ENCODE measurements at regions not wholly inside any gene's neighbourhood (a gene's known extent, or its start where the extent isn't known, plus 50 kb on each side); places are given as distances from the start of the nearest gene placed in this dataset.
A peak's percentile ranks its signal among the peaks of the same experiment; 100 is the strongest.
"Not testable (repeated sequence)": the region's sequence is repeated elsewhere in the genome, so short reads cannot be mapped to it uniquely, and the experiment has no call there.

DNA sequence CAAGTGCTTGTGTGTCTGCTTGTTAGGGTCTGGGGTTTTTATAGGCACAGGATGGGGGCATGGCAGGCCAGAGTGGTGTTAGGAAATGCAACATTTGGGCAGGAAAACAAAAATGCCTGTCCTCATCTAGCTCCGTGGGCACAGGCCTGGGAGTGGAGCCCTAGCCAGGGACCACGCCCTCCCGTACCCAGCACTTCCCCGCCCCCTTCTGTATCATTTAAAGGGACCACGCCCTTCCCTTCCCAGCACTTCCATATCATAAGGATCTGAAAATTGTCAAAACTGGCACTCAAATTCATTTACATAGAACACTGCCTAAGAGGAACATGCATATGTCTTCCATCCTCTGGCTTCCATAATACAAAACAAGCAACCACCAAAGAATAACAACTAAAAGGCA, 185.8 kb downstream of the B3GLCT start:
- no peak for DNase-seq (ENCODE audit: low spot score)

DNA sequence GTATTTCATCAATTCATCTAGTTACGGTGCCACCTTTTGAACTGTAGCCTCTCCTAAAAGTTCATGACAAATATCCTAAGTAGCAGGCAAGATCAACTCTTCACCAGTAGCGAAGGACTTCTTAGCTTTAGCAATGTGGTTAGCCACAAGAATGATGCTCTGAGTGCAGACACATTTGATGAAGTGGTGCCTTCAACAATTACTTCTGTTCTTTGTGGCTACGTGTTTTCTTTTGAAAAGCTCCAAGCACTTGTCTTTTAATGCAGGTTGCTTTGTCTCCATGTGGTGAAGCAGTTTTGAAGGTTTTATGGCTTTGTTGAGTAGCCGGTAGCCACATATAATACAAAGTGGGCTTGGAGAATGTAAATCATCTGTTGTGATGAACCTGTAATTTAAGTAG, 194.7 kb downstream of the B3GLCT start:
- no peak for DNase-seq (ENCODE audit: low spot score)

DNA sequence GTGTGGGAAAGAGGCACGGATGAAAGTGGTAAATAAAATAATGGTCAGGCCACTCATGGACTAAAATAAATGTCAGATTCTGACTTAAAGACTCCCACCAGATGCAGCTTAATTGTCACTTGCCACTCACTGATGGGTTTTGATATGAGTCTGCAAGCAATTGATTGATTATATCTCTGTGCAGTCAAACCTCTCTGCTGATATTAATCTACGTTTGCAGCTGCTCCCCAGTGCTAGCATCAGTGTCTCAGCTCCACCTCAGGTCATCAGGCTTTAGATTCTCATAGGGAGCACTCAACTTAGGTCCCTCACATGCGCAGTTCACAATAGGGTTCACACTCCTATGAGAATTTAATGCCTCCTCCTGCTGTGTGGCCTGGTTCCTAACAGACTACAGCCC, 195.3 kb downstream of the B3GLCT start:
- DNase-seq (ENCODE audit: low spot score) = no peak

DNA sequence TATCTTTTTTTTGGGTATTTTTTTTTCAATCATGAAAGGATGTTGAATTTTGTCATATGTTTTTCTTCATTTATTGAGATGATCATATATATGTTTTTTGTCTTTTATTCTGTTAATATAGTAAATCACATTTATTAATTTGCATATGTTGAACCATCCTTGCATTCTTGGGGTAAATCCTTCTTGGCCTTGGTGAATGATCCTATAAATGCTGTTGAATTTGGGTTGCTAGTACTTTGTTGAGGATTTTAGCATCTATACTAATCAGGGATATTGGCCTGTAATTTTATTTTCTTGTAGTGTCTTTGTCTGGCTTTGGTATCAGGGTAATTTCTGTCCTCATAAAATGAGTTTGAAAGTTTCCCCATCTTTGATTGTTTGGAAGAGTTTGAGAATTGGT, 199.9 kb downstream of the B3GLCT start:
- DNase-seq (ENCODE audit: low spot score) = no peak

DNA sequence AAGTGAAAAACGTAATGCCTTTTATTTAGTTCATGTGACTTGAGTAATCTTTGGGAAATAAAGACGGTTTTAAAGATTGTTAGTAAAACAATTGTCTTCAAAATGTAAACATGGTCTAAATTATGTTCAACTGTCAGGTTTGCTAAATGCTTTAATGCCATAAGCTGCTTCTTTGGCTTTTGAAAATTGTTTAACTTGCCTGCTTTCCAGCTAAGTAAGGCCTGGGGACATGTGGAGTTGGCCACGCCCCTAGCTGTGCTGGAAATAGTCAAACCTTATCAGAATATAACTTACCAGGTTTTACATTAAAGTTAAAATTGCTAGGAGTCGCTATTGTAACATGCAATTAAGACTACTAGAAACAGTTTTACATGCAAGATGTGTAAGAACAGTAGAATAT, 203.9 kb downstream of the B3GLCT start:
- not testable (repeated sequence) for DNase-seq (ENCODE audit: low spot score)

DNA sequence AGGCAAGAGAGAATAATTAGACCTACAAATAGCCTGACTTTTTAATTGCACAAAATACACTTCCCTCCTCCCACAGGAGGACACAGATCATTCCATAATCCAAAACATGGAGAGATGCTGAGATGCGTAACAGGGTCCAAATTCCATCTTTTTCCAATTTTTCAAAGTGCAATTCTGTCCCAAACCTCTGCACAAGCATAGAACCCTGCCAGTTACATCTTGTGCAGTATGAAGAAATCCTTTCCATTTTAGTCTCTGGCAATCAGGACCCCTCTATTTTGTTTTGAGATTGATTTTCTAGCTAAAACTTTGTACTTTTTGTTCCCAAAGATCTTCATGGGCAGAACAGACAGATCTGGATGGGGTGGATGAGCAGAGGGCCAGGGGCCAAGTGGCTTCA, 209.2 kb downstream of the B3GLCT start:
- DNase-seq (ENCODE audit: low spot score) = no peak

DNA sequence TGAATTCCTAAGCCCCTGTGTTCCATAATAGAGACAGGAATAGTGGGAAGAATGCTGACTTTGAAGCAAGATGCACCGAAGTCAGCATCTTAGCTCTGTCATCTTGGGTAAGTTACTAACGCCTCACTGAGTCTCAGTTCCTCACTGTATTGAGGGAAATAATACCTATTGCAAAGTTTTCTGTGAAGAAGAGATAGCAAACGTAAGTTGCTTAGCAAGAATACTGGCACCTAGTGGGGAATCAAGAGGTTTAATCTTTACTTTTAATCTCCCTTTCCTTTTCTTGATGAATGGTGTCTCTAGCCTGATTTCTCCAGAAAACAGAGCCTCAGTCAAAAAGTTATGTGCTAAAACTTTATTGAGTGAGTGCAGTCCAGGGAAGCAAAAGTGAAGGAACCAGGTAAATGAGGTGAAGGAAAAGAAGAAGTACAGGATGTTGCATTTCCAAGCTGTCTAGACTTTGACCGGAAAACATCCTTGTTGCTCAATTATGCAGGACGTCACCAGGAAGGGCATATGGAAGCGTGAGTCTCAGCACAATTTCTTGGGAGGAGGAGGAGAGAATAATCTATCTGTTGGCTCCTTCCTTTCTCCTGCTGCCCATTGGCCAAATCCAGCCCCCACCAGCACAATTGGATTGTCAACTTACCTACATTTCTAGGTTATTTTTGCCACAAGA, 210.0 kb downstream of the B3GLCT start:
- no peak for DNase-seq (ENCODE audit: low spot score)

DNA sequence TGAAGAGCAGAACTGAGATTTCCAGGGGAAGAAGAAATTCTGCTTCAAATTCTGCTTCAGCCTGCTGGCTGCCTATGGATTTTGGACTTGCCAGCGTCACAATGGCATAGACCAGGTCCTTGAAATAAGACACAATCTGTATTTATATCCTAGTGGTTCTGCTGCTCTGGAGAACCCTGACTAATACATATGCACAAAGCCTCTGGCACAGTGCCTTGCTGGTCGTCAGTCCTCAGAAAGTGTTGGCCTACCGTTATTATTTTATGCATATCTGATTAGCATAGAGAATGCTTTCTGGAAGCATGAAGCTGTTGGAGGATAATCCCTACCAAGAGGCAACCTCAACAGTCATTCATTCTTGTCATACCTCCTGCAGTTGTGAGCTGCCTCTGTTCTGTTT, 213.7 kb downstream of the B3GLCT start:
- DNase-seq (ENCODE audit: low spot score) = no peak

DNA sequence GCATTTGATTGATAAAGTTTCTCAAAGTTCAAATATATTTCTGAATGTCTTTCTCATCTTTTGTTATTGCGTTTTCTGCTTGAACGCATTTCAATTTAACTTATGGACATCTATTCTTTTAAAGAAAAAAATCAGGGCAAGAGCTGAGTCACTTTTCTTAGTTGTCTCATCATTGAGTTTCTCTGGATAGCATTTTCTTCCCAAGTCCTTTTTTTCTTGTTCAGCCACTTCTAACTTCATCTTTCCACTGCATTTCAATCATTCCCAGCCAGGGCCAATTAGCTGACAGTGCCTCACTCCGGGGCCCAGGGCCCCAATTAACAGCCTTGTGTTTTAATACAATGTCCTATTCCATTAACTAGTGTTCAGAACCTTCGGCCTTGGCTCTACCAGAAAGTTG, 216.3 kb downstream of the B3GLCT start:
- DNase-seq (ENCODE audit: low spot score) = no peak

DNA sequence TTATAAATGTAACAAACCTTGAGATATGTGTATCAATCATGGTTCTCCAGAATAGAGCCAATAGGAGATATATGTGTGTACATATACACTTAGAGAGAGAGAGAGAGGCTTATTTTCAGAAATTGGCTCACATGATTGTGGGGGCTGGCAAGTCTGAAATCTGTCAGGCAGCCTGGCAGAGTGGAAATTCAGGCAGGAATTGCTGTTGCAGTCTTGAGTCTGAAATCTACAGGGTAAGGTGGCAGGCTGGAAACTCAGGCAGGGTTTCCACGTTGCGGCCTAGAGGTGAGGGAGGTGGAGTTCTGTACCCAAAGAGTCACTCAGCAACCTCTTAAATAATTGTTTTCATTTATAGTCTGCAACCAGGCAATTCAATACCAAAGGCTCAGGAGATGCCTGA, 218.4 kb downstream of the B3GLCT start:
- no peak for DNase-seq (ENCODE audit: low spot score)

DNA sequence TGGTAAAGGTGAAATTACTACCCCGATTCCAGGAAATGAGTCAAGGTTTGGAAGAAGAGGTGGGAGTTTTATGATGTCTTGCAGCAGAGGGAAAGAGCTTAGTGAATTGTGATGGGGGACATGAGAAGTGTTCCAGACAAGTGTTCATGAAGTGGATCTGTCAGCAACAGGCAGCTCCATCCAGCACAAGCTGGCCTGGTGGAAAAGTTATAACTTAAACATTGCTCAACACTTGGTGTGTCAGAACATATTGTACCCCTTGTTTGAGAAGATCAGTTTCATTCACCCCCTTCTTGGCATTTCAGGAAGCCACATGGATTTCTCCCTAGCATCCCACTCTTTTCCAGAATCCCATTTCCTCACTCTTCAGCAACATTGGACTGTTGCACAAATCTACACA, 222.0 kb downstream of the B3GLCT start:
- no peak for DNase-seq (ENCODE audit: low spot score)

DNA sequence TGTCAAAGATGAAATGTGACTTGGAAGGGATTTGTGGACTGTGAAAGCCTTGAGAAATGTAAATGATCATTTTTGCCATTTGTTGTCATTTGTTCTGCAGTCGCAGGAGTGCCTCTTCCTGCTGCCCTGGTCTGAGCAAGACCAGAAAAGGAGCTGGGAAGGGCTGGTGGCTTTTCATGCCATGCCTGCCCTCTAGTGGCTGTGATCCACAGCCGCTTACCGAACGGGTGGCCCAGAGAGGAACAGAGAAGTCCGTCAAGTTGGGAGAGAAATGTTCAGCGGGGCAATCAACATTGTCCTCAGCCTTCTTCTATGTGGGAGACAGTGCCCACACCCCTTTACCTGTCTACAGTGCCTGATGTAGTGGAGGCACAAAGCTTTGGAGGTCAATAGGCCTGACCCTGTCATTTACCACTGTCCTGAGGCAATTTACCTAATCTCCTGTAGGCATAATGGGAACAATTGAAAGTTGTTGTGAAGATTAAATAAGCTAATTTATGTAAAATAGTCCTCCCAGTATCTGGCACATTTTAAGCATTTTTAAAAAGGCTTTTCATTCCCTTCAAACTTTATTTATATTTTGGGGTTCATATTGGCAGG, 224.5 kb downstream of the B3GLCT start:
- peak; percentile 83 for DNase-seq (ENCODE audit: low spot score)

DNA sequence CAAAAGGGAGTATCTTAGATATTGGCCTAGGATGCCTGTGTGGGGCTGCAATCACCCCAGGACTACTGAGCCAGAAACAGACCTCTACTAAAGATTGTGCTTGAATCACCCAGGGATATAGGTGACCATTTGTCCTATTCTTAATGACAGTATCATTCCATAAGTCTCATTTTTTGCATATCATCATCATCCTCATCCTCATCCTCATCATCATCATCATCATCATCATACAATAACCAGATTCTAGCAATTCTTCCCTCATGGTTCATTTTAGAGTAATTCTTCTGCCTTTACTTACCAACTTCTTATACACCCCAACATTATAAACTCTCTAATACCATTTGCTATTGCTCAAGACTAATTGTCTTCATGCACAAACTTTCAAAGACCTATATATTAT, 226.6 kb downstream of the B3GLCT start:
- no peak for DNase-seq (ENCODE audit: low spot score)

DNA sequence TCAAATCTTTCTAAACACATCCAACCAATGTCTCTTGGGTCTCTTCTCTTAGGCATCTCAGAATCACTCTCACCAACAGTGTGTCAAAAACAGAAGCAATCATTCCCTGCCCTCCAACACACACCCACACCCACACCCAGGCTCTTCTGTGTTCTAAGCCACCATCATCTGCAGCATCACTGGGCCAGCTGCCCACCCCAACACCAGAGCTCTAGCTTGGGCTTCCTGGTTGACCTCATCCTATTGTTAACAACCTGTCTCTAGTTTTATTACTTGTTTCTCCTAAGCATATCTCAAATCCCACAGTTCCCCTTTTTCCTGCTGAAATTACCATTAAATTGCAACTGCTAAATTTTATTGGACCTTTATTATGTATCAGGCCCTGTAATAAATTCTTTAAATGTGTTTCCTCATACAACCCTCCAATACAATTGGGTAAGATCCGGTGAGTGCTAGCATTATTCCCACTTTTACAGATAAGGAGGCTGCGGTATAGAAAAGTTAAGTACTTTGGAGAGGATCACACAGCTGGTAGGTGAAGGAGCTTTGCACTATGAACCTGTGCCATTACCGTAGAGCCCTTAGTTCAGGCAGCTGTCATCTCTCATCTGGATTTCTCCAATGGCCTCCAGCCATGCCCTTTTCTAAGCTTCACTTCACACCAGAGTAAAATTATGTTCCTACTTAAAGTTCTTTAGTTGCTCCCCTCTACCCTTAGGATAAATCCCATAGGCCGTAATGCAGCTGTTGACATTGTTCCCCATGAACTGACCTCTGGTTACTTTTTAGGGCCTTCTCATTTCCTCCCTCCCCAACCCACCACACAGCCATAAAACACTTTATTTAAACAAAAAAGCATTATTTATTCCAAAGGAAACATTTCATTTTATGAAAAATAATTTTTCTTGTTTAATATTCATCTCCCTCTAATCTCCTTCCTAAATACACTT, 227.7 kb downstream of the B3GLCT start:
- DNase-seq (ENCODE audit: low spot score) = no peak

DNA sequence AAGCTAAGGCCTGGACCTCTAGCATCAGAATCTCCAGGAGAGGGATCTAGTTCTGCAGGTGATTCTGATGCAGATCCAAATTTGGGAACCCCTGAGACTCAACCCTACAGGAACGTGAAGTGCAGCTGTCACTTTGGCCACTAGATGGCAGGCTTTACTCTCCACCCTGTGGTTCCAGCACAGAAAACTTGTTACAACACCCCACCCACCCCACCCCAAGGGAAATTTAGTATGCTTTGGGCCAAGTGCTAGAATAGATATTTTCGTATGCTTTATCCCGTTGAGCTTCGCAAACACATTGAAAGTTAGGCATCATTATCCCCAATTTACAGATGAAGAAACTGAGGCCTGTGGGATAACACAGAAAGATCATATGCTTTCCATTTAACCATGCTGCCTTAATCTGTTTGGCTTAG, 232.0 kb downstream of the B3GLCT start:
- peak; percentile 55 for DNase-seq (ENCODE audit: low spot score)

DNA sequence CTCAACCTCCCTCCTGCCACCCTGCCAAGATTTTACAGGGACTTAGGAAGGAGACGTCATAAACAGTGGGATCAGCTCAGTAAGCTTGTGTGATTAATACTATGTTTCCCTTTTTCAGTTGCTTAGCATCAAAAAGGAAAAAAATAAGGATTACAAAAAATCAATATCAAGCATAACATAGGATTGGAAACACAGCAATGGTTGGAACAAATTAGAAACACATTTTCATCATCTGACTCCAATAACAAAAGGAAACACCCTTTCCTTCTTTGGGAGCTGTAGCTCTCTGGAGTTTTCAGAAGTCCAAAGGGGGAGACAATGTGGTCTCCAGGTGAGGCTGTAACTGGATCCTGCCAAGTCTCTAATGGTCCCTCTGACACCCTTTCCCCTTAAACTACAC, 233.4 kb downstream of the B3GLCT start:
- DNase-seq (ENCODE audit: low spot score) = no peak

DNA sequence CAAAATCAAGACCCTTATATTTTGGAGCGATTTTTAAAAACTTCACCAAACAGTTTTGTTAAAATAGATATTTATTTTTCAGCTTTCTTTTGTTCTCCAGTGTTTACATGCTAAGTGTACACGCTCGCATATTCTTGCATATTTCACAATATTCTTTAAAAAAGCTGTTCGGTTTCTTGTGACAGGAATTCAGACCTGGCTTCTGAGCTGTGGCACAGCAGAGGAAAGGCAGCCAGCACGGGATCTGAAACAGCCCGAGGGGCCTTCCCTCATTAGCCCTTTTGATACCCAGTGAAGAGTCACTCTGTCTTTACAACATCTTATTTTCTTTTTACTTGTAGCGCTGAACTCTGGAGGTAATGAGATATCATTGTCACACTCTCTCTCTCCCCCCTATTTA, 234.0 kb downstream of the B3GLCT start:
- DNase-seq (ENCODE audit: low spot score) = no peak

DNA sequence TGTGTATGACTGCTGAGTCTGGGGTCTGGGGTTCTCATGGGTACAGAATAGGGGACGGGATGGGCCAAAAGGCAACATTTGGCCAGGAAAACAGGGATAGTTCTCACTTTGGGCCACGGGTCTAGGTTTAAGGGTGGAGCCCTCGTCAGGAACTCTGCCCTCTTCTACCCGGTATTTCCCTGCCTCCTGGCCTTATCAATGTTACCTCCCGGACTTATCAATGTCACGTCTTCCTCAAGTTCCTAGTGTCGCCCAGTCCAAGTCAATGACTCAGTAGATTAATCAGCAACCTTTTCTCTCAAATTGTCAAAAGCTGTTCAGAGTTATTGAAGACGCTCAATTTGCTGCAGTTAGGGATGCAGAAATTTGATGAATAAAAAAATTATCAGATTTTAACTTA, 234.8 kb downstream of the B3GLCT start:
- DNase-seq (ENCODE audit: low spot score) = peak; percentile 47

DNA sequence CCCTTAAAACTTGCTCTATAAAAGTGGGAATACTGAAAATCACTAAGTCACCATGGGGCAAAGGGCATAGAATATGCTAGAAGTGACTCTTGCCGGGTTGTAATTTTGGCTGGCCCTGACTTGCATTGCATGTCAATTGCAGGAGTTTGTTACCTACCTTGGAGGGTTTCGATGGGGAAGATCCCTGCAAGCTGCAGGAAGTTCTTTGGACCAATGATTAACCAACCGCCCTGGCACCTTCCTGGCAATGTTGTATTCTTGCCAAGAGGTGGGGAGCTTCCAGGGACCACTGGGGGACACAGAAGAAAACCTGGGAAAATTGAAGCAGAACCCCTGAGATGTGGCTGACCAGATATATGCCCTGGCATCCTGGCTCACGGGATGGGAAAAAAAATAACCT, 235.8 kb downstream of the B3GLCT start:
- peak; percentile 25 for DNase-seq (ENCODE audit: low spot score)

DNA sequence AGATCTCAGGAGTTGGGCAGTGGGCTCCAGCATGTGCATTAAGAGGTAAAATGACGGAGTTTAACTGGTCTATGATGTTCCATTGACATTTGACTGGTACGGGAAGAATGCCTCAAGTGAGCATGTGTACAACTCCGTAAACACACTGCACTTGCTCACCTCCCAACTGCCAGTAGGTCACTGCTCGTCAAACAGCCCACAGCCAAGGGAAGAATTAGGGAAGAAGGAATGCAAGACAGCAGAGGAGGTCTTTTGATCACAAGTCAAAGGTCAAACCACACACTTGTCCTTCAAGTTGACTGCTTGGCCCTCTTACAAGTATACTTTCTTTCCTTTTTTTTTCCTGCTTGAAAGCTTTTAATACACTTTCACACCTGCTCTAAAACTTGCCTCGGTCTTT, 236.7 kb downstream of the B3GLCT start:
- peak; percentile 54 for DNase-seq (ENCODE audit: low spot score)

DNA sequence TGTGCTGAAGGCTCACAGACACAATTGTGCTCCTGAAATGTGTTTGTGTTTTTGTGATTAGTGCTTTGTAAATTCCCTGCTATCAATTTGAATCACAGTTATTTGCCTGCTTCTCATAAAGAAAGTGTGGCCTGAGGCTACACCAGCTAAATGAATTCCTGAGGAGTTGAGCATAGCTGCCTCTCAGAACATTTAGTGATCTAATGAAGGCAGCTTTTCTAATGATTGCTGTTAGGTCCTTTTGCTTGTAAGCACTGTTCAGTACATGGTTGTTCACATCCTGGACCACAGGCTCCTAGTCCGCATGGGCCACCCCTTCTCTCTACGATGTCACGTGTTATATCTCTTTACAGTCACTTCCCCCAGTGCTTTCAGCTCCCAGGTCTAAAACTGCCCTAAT, 238.2 kb downstream of the B3GLCT start:
- DNase-seq (ENCODE audit: low spot score) = no peak

DNA sequence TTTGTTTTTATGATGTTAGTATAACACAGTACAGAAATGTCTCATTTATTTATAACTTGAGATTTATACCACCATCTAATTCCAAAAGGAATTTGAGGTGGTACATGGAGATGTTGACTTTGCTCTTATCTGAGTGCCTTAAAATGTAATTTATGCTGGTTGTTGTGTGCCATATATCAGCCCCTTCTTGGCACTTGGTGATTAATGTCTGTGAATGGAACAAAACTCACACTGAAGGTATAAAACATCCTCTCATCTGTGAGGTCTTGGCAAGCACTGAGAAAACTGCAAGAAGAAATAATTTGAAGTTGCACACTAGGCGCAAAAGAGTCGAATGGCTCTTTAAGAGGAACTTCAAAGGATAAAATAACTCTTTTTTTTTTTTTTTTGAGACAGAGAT, 240.4 kb downstream of the B3GLCT start:
- DNase-seq (ENCODE audit: low spot score) = no peak

Measured in mucosa of gallbladder (tissue), 1 donor.